T-helper 22 cell (primary cell): ENCODE measurements at regions not wholly inside any gene's neighbourhood (a gene's known extent, or its start where the extent isn't known, plus 50 kb on each side); places are given as distances from the start of the nearest gene placed in this dataset.

Source experiments
- DNase-seq: peaks from one replicate; pipeline ENCODE4 v3.0.0-alpha.2; 2020; ENCODE audit warnings: low read depth

- no peak for DNase-seq
Measured at GRCh38 chr15:25959100-25959499, 96.0 kb upstream of the ATP10A start.

GRCh38 chr15:25955628-25956027, 92.5 kb upstream of the ATP10A start:
- no peak for DNase-seq

GRCh38 chr15:25954398-25954797, 91.3 kb upstream of the ATP10A start:
- no peak for DNase-seq

- no peak for DNase-seq
Measured at GRCh38 chr15:25950014-25950413, 86.9 kb upstream of the ATP10A start.

GRCh38 chr15:25947323-25948314, 84.5 kb upstream of the ATP10A start:
- DNase-seq, result no peak

GRCh38 chr15:25946241-25946805, 83.2 kb upstream of the ATP10A start:
- no peak for DNase-seq

GRCh38 chr15:25944386-25944785, 81.3 kb upstream of the ATP10A start:
- DNase-seq, result no peak

- no peak for DNase-seq
Measured at GRCh38 chr15:25943831-25944230, 80.7 kb upstream of the ATP10A start.

- DNase-seq, result no peak
Measured at GRCh38 chr15:25939122-25939521, 76.0 kb upstream of the ATP10A start.

GRCh38 chr15:25937796-25938195, 74.7 kb upstream of the ATP10A start:
- DNase-seq, result no peak

GRCh38 chr15:25936004-25936403, 72.9 kb upstream of the ATP10A start:
- DNase-seq, result no peak

- DNase-seq, result no peak
Measured at GRCh38 chr15:25933456-25934158, 70.5 kb upstream of the ATP10A start.

- no peak for DNase-seq
Measured at GRCh38 chr15:25932696-25933095, 69.6 kb upstream of the ATP10A start.

- DNase-seq, result no peak
Measured at GRCh38 chr15:25931851-25932250, 68.7 kb upstream of the ATP10A start.

- DNase-seq, result no peak
Measured at GRCh38 chr15:25930931-25931330, 67.8 kb upstream of the ATP10A start.
